ENCODE measurements at regions not wholly inside any gene's neighbourhood (a gene's known extent, or its start where the extent isn't known, plus 50 kb on each side); places are given as distances from the start of the nearest gene placed in this dataset.

DNA sequence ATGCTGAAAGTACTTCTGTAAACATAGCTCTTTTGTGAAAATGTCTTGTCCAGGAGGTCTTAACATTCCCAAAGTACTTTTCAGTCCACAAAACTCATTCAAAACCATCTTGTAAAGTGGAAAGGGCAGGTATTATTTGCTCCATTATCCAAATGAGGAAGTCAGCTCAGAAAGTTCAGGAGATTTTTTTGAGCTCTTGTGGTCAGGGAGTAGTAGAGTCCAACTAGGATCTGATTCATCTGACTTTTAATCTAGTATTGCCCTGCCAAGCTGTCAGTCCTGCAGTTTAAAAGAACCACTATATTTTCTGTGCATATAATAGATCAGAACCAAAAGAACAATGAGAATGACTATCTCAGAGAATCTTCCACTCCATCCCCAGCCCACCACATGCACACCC is 83.5 kb downstream of the FOXB1 start:
- Histone ChIP-seq H3K36me3 (no peaks in the 10 kb centered on the region), H3K9me3 (no peaks in the 10 kb centered on the region), H3K27me3 (no peaks in the 10 kb centered on the region), H3K27ac (no peak overlapping the region), H3K4me1 (no peaks in the 10 kb centered on the region), H3K4me3 (no peak overlapping the region)
- intact Hi-C loops (cut with DNase I): no loop called here
- no peak for DNase-seq (ENCODE audit: low spot score in 2 of 2)
- TF ChIP-seq, protein P1, sequence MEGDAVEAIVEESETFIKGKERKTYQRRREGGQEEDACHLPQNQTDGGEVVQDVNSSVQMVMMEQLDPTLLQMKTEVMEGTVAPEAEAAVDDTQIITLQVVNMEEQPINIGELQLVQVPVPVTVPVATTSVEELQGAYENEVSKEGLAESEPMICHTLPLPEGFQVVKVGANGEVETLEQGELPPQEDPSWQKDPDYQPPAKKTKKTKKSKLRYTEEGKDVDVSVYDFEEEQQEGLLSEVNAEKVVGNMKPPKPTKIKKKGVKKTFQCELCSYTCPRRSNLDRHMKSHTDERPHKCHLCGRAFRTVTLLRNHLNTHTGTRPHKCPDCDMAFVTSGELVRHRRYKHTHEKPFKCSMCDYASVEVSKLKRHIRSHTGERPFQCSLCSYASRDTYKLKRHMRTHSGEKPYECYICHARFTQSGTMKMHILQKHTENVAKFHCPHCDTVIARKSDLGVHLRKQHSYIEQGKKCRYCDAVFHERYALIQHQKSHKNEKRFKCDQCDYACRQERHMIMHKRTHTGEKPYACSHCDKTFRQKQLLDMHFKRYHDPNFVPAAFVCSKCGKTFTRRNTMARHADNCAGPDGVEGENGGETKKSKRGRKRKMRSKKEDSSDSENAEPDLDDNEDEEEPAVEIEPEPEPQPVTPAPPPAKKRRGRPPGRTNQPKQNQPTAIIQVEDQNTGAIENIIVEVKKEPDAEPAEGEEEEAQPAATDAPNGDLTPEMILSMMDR (IDR thresholded peaks at IDR 0.05): no peak

DNA sequence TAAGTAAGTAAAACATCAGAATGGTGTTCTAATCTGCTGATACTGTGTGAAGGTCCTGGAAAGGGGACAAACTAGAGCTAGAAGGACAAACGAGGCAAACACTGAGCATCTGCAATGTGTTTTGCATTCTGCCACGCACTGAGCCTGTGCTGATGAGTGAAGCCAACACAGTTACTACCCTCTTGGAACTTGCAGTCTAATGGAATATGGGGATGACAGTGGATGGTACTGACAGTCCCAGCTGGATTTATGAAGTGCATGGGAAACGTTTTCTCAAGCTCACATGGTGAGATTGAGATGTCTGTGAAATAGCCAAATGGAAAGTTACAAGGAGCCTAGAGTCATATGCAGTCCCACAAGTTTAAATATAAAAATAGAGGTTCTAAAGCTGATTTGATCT is 86.6 kb downstream of the FOXB1 start:
- no peaks in the 10 kb centered on the region for H3K36me3 ChIP-seq
- TF ChIP-seq, protein P1 (IDR thresholded peaks at IDR 0.05): no peak
- DNase-seq (ENCODE audit: low spot score in 2 of 2): no peak
- no peak overlapping the region for H3K4me3 ChIP-seq
- H3K4me1 ChIP-seq: no peaks in the 10 kb centered on the region
- no peaks in the 10 kb centered on the region for H3K27me3 ChIP-seq
- intact Hi-C loops (cut with DNase I): no loop called here
- H3K9me3 ChIP-seq: no peaks in the 10 kb centered on the region
- H3K27ac ChIP-seq: no peak overlapping the region

DNA sequence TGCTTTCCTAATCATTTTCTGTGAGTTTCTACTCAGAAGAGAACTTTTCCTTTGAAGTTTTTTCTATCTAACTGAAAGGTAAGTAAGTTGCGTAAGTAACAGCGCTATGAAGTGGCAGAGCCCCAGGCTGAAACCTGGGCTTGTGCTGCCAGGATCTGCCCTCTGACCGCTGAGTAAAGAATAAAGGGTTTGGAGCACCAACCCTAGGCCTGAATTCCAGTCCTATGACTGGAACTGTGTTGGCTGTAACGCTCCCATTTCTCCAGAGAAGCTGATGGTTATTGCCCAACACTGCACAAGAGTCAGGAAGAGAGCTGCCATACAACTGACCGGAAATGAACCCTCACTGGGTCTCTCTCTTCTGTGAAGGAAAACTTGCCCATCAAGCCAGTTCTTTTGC is 87.0 kb downstream of the FOXB1 start:
- Histone ChIP-seq H3K4me3 (no peak overlapping the region), H3K27me3 (no peaks in the 10 kb centered on the region), H3K36me3 (no peaks in the 10 kb centered on the region), H3K4me1 (no peaks in the 10 kb centered on the region), H3K27ac (no peak overlapping the region), H3K9me3 (no peaks in the 10 kb centered on the region)
- no peak for DNase-seq (ENCODE audit: low spot score in 2 of 2)
- intact Hi-C loops (cut with DNase I): no loop called here
- TF ChIP-seq, protein P1 (IDR thresholded peaks at IDR 0.05): no peak

DNA sequence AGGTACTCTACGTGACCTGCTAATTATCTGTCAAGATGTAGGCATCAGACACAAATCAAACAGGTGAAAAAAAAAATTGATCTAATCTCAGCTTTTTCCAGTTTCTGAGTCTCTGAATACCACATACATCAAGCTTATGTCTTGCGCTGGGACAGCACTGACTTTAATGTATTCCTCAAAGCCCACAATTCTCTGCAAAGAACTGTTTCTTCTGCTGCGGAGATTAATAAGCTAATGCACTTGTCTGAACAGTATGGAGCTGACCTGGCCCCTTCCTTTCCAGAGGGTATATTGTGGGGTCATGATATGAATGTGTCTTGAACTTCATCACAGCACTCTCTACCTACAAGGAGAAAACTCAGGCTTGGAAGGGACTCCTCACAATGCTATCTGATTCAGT is 87.8 kb downstream of the FOXB1 start:
- Histone ChIP-seq H3K27ac (no peak overlapping the region), H3K4me3 (no peak overlapping the region), H3K4me1 (no peaks in the 10 kb centered on the region), H3K9me3 (no peaks in the 10 kb centered on the region), H3K27me3 (no peaks in the 10 kb centered on the region), H3K36me3 (no peaks in the 10 kb centered on the region)
- intact Hi-C loops (cut with DNase I): no loop called here
- no peak for DNase-seq (ENCODE audit: low spot score in 2 of 2)
- TF ChIP-seq, protein P1 (IDR thresholded peaks at IDR 0.05): no peak

DNA sequence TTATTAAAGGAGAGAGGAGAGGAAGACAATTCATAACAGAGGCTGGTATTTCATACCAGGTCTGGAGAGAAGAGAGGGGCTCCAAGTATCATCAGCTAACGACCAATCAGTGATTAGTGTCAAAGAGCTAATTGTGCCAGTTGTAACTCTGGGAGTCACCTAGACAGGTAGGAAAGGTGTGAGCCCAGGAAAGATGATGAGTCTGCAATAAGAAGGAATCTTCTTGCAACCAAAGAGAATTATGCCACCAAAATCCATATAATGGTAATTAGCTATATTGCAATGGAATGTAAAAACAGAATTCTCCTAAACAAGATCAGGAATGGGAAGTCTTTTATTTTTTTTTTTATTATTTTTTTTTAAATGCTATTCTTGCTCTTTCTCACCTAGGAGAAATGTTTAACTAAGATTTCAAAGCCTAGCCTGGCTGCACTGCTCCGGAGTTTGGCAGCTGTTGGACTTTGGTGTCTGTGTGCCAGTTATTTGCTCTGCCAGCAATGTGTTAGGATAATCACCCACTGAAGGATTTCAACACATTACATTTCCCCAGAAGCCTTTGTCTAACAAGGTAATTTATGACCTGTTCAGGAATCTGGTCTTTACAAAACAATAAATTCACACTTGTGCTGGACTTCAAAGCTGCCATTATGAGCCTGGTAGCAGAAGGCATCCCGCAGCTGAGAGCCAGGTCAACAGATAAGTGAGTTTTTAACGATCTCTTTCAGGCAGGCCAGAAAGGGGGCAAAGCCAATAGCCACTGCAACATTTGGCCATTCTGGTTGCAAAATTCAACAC is 89.4 kb downstream of the FOXB1 start:
- Histone ChIP-seq H3K27me3 (no peaks in the 10 kb centered on the region), H3K36me3 (no peaks in the 10 kb centered on the region), H3K4me1 (no peaks in the 10 kb centered on the region), H3K9me3 (no peaks in the 10 kb centered on the region), H3K27ac (no peak overlapping the region), H3K4me3 (no peak overlapping the region)
- intact Hi-C loops (cut with DNase I): no loop called here
- DNase-seq (ENCODE audit: low spot score in 2 of 2): no peak
- TF ChIP-seq, protein P1 (IDR thresholded peaks at IDR 0.05): no peak

Measured in ascending aorta (tissue), 2 donors.